ENCODE measurements at regions not wholly inside any gene's neighbourhood (a gene's known extent, or its start where the extent isn't known, plus 50 kb on each side); places are given as distances from the start of the nearest gene placed in this dataset.

- Mint-ChIP-seq H3K27me3 (ENCODE audit: low read depth) (peaks cover 6% of the 10 kb centered on the region), H3K4me1 (ENCODE audit: low read depth) (no peaks in the 10 kb centered on the region), H3K4me3 (no peak overlapping the region), H3K27ac (no peak overlapping the region), H3K9me3 (peaks cover 3% of the 10 kb centered on the region), H3K36me3 (ENCODE audit: low read depth) (no peaks in the 10 kb centered on the region)
- intact Hi-C loops (cut with micrococcal nuclease): no loop called here
- no peak for DNase-seq
- CTCF ChIA-PET: no interaction called here
These were observed 469.0 kb upstream of the BOD1L1 start for GRCh38 chr4:14096396-14096965.

GRCh38 chr4:14100349-14100748 lies 472.8 kb upstream of the BOD1L1 start:
- H3K27me3 Mint-ChIP-seq (ENCODE audit: low read depth): no peaks in the 10 kb centered on the region
- intact Hi-C loops (cut with micrococcal nuclease): no loop called here
- no peak overlapping the region for H3K4me3 Mint-ChIP-seq
- H3K27ac Mint-ChIP-seq: no peak overlapping the region
- no peaks in the 10 kb centered on the region for H3K4me1 Mint-ChIP-seq (ENCODE audit: low read depth)
- CTCF ChIA-PET: interaction anchor here (0.6 kb wide), 1 partner anchor 42 kb away, joined by 3 read pairs; no protein-coding TSS in a partner anchor
- H3K9me3 Mint-ChIP-seq: peaks cover under 1% of the 10 kb centered on the region
- H3K36me3 Mint-ChIP-seq (ENCODE audit: low read depth): no peaks in the 10 kb centered on the region
- no peak for DNase-seq

DNA sequence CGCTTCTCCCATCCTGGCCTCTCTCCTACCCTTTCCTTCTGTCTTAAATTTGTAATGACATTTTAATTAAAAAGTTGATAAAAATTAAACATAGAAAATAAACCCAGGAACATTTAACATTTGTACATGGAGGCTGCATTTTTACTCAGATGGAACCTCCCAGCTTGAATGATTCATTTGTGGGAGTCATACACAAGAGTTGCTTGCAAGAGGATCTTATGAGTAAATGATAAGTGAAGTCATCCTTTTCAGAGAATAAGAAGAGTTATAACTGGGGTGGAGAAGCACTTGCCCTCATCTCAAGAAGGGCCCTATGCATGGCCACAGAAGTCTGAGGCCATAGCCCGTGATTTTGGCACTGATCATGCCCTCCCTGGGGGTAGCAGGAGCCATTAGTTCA lies 482.9 kb upstream of the BOD1L1 start:
- H3K4me1 Mint-ChIP-seq (ENCODE audit: low read depth): no peaks in the 10 kb centered on the region

GRCh38 chr4:14111730-14112181 lies 484.2 kb upstream of the BOD1L1 start:
- H3K36me3 Mint-ChIP-seq (ENCODE audit: low read depth): no peaks in the 10 kb centered on the region
- H3K27me3 Mint-ChIP-seq (ENCODE audit: low read depth): peaks cover 6% of the 10 kb centered on the region
- peaks cover 4% of the 10 kb centered on the region for H3K9me3 Mint-ChIP-seq
- H3K4me3 Mint-ChIP-seq: no peak overlapping the region
- H3K4me1 Mint-ChIP-seq (ENCODE audit: low read depth): no peaks in the 10 kb centered on the region
- DNase-seq: no peak
- CTCF ChIA-PET: no interaction called here
- no peak overlapping the region for H3K27ac Mint-ChIP-seq
- intact Hi-C loops (cut with micrococcal nuclease): no loop called here

More for the DNA sequence above, 482.9 kb upstream of the BOD1L1 start:
- H3K36me3 Mint-ChIP-seq (ENCODE audit: low read depth): no peaks in the 10 kb centered on the region
- intact Hi-C loops (cut with micrococcal nuclease): no loop called here
- peaks cover 5% of the 10 kb centered on the region for H3K9me3 Mint-ChIP-seq
- H3K4me3 Mint-ChIP-seq: no peak overlapping the region
- H3K27me3 Mint-ChIP-seq (ENCODE audit: low read depth): peaks cover 6% of the 10 kb centered on the region
- CTCF ChIA-PET: interaction anchor here (0.7 kb wide), 1 partner anchor 20 kb away, joined by 3 read pairs; no protein-coding TSS in a partner anchor
- H3K27ac Mint-ChIP-seq: no peak overlapping the region
- no peak for DNase-seq

DNA sequence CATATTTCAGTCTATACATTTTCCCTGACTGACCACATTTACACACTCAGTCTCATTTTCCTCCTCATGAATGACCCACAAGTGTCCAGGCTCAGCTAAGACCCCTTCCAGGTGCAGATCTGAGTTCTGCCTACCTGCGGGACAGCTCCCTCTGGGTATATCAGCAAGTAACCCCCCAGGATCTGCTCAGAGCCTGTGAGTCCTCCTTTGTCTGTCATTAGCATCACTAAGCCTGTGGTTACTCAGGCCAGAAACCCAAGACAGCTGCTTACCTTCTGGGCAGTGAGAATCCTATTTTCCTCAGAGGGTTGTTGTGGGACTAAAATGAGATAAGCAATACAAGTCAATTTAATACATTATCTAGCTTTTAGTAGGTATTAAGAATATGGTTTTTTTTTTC lies 487.6 kb upstream of the BOD1L1 start:
- H3K27ac Mint-ChIP-seq: no peak overlapping the region
- no peak for DNase-seq
- CTCF ChIA-PET: no interaction called here
- peaks cover 4% of the 10 kb centered on the region for H3K27me3 Mint-ChIP-seq (ENCODE audit: low read depth)
- H3K36me3 Mint-ChIP-seq (ENCODE audit: low read depth): no peaks in the 10 kb centered on the region
- no peaks in the 10 kb centered on the region for H3K4me1 Mint-ChIP-seq (ENCODE audit: low read depth)
- no peak overlapping the region for H3K4me3 Mint-ChIP-seq
- intact Hi-C loops (cut with micrococcal nuclease): no loop called here
- no peaks in the 10 kb centered on the region for H3K9me3 Mint-ChIP-seq

GRCh38 chr4:14117575-14118238 lies 490.2 kb upstream of the BOD1L1 start:
- Mint-ChIP-seq H3K4me3 (no peak overlapping the region), H3K4me1 (ENCODE audit: low read depth) (no peaks in the 10 kb centered on the region), H3K27me3 (ENCODE audit: low read depth) (peaks cover 4% of the 10 kb centered on the region), H3K9me3 (no peaks in the 10 kb centered on the region), H3K27ac (no peak overlapping the region), H3K36me3 (ENCODE audit: low read depth) (no peaks in the 10 kb centered on the region)
- CTCF ChIA-PET: no interaction called here
- no peak for DNase-seq
- intact Hi-C loops (cut with micrococcal nuclease): no loop called here

GRCh38 chr4:14124816-14125215 lies 497.3 kb upstream of the BOD1L1 start:
- CTCF ChIA-PET: no interaction called here
- no peak overlapping the region for H3K27ac Mint-ChIP-seq
- no peak overlapping the region for H3K4me3 Mint-ChIP-seq
- H3K4me1 Mint-ChIP-seq (ENCODE audit: low read depth): no peaks in the 10 kb centered on the region
- DNase-seq: no peak
- H3K9me3 Mint-ChIP-seq: no peaks in the 10 kb centered on the region
- H3K36me3 Mint-ChIP-seq (ENCODE audit: low read depth): no peaks in the 10 kb centered on the region
- peaks cover 8% of the 10 kb centered on the region for H3K27me3 Mint-ChIP-seq (ENCODE audit: low read depth)
- intact Hi-C loops (cut with micrococcal nuclease): no loop called here

DNA sequence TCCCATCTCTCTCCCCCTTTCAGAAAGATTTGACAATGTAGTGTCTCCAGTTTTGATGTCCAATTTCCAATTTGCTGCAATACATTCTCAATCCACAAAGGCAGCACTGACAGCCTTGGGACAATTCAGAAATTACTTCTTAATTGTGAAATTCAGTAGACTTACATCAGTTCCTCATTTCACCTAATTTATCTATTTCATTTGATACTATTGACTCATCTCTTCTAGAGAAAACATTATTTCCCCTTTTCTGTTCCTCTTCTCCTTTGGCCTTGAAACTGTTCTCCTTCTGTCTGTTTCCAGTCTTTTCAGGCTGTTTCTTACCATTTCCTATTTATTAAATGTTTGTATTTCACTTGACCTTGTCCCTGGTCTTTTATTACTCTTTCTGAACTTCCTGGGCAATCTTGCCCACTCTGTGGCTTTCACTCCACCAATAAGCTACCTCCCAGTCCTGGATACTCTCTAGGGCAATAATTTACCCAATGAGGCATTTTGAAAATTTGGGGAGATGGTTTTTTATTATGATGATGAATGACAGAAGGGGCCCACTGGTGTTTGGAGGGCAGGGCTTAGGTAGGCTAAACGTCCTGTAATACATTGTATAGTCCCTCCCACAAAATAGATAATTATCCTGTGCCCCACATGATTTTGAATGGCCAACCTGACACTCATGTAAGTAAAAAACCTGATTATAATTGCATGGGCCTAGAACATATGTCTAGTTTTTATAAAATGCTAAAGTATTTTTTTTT lies 498.0 kb upstream of the BOD1L1 start:
- Mint-ChIP-seq H3K4me3 (no peak overlapping the region), H3K9me3 (no peaks in the 10 kb centered on the region), H3K27me3 (ENCODE audit: low read depth) (peaks cover 10% of the 10 kb centered on the region), H3K27ac (no peak overlapping the region), H3K36me3 (ENCODE audit: low read depth) (no peaks in the 10 kb centered on the region), H3K4me1 (ENCODE audit: low read depth) (no peaks in the 10 kb centered on the region)
- no peak for DNase-seq
- intact Hi-C loops (cut with micrococcal nuclease): no loop called here
- CTCF ChIA-PET: no interaction called here

DNA sequence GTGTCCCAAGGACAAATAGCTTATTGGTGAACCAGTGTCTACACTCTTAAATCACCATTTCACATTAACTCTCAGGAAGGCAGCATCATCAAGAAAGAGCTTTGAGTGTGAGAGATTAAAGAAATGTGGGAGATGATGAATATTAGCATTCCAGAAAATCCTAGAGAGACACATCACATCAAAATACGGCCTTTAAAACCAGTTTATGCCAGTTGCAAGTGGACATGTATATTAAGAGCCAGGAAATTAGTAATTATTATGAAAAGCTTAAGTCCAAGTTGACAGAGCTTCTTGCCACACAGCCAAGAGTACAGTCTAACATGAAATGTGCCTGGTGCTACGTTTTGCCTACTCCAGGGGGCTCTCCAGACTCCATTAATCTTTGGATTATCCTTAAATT lies 503.0 kb upstream of the BOD1L1 start:
- Mint-ChIP-seq H3K4me3 (no peak overlapping the region), H3K36me3 (ENCODE audit: low read depth) (no peaks in the 10 kb centered on the region), H3K4me1 (ENCODE audit: low read depth) (no peaks in the 10 kb centered on the region), H3K27me3 (ENCODE audit: low read depth) (peaks cover 11% of the 10 kb centered on the region), H3K9me3 (no peaks in the 10 kb centered on the region), H3K27ac (no peak overlapping the region)
- DNase-seq: no peak
- intact Hi-C loops (cut with micrococcal nuclease): no loop called here
- CTCF ChIA-PET: interaction anchor here (0.5 to 0.8 kb wide), 2 partner anchors 20 to 567 kb away, joined by 3 read pairs; no protein-coding TSS in a partner anchor

DNA sequence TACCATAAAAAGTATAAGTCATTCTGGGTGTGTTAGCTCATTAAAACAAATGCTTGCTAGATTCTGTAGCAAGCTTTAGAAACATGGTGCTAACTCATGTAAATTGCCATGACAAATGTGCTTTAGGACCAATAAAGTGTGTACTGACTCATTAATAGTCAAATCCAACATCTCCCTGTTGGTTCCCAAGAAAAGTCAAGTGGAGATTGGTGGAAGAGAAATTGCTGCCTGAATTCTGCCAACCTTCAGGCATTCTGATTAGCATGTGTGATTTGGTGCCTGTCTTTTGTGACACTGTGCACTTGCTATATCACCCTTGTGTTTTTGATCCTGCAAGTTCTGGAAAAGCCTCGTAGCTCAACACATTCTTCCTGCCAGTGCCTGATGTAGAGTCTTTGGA lies 503.8 kb upstream of the BOD1L1 start:
- intact Hi-C loops (cut with micrococcal nuclease): no loop called here
- no peaks in the 10 kb centered on the region for H3K4me1 Mint-ChIP-seq (ENCODE audit: low read depth)
- CTCF ChIA-PET: interaction anchor here (0.8 kb wide), 1 partner anchor 567 kb away, joined by 3 read pairs; no protein-coding TSS in a partner anchor

GRCh38 chr4:14132301-14132700 lies 504.8 kb upstream of the BOD1L1 start:
- intact Hi-C loops (cut with micrococcal nuclease): no loop called here
- Mint-ChIP-seq H3K4me3 (no peak overlapping the region), H3K36me3 (ENCODE audit: low read depth) (no peaks in the 10 kb centered on the region), H3K27me3 (ENCODE audit: low read depth) (peaks cover 11% of the 10 kb centered on the region), H3K9me3 (no peaks in the 10 kb centered on the region), H3K27ac (no peak overlapping the region), H3K4me1 (ENCODE audit: low read depth) (no peaks in the 10 kb centered on the region)
- no peak for DNase-seq
- CTCF ChIA-PET: no interaction called here

More for the DNA sequence above, 503.8 kb upstream of the BOD1L1 start:
- DNase-seq: no peak
- H3K27me3 Mint-ChIP-seq (ENCODE audit: low read depth): peaks cover 11% of the 10 kb centered on the region
- H3K9me3 Mint-ChIP-seq: no peaks in the 10 kb centered on the region
- H3K27ac Mint-ChIP-seq: no peak overlapping the region
- no peaks in the 10 kb centered on the region for H3K36me3 Mint-ChIP-seq (ENCODE audit: low read depth)
- H3K4me3 Mint-ChIP-seq: no peak overlapping the region

DNA sequence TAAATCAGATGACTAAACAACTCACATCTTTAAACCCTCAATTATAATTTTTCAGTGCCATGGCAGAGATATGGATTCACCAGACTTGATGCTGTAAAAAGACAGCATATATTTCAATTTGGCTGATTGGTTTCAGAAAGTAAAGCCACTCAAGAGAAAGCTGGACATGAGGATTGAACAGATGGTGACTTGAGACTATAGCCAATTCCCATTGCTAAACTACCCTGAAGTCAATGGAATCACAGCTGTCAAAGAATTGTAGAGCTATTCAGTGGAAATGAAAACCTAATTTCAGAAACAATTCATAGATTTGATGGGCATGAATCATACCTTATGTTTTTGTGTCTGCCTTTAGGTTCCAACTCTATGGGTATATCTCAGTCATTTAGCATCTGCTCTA lies 510.6 kb upstream of the BOD1L1 start:
- no peak for DNase-seq
- CTCF ChIA-PET: interaction anchor here (1.1 kb wide), 1 partner anchor 11 kb away, joined by 6 read pairs; no protein-coding TSS in a partner anchor
- intact Hi-C loops (cut with micrococcal nuclease): no loop called here
- no peaks in the 10 kb centered on the region for H3K4me1 Mint-ChIP-seq (ENCODE audit: low read depth)
- peaks cover 3% of the 10 kb centered on the region for H3K27me3 Mint-ChIP-seq (ENCODE audit: low read depth)
- no peak overlapping the region for H3K27ac Mint-ChIP-seq
- no peaks in the 10 kb centered on the region for H3K9me3 Mint-ChIP-seq
- H3K36me3 Mint-ChIP-seq (ENCODE audit: low read depth): no peaks in the 10 kb centered on the region
- H3K4me3 Mint-ChIP-seq: no peak overlapping the region
